Prostate gland (tissue), 2 donors: ENCODE measurements at regions not wholly inside any gene's neighbourhood (a gene's known extent, or its start where the extent isn't known, plus 50 kb on each side); places are given as distances from the start of the nearest gene placed in this dataset.
"Not testable (repeated sequence)": the region's sequence is repeated elsewhere in the genome, so short reads cannot be mapped to it uniquely, and the experiment has no call there.

Source experiments
- DNase-seq: peaks from one replicate; pipeline ENCODE4 v3.0.0-alpha.2; 2019; ENCODE audit warnings: low spot score
- H3K27ac ChIP-seq, 2 donors: fragments of 200-600 bp; sonication (generic); 2 replicates each; pipeline ENCODE4 v1.5.1; 2017 to 2019
- H3K27me3 ChIP-seq: fragments of 200-600 bp; sonication (generic); replicated peaks from 2 replicates; pipeline ENCODE4 v1.5.1; 2019; ENCODE audit not compliant: insufficient read depth
- H3K36me3 ChIP-seq, 2 donors: fragments of 200-600 bp; sonication (generic); 1 replicate in 1 of 2; 2 replicates in 1 of 2; pipeline versions ENCODE4 v1.5.1 to v1.8.1; 2017 to 2019
- H3K4me1 ChIP-seq: fragments of 200-600 bp; sonication (generic); replicated peaks from 2 replicates; pipeline ENCODE4 v1.5.1; 2019
- H3K4me3 ChIP-seq, 2 donors: fragments of 200-600 bp; sonication (generic); 2 replicates each; pipeline ENCODE4 v1.5.1; 2017 to 2019
- H3K9me3 ChIP-seq: fragments of 200-600 bp; sonication (generic); 2 replicates; pipeline ENCODE4 v1.5.1; 2017
- CTCF ChIP-seq, 4 experiments: fragments of 200-600 bp in 2 of 4; fragments of 450-650 bp in 2 of 4; sonication (generic) in 2 of 4; IDR thresholded peaks; 1 replicate in 3 of 4; 2 replicates in 1 of 4; pipeline ENCODE4 v1.5.1; 2016 to 2019; ENCODE audit warnings: antibody characterized with exemption in 4 of 4, mild to moderate bottlenecking in 2 of 4, moderate library complexity in 2 of 4
- POLR2A ChIP-seq: fragments of 450-650 bp; IDR thresholded peaks from one replicate; pipeline ENCODE4 v1.6.1; 2016; ENCODE audit warnings: antibody characterized with exemption, mild to moderate bottlenecking
- POLR2AphosphoS5 ChIP-seq: sonication (generic); formaldehyde crosslinking; IDR thresholded peaks from one replicate; pipeline ENCODE4 v1.6.1; 2017; ENCODE audit warnings: antibody characterized with exemption
- WGBS: methylation state at CpG from one replicate; pipeline ENCODE4 v1.1.5; 2018; 5-methylcytosine and 5-hydroxymethylcytosine counted together
- intact Hi-C: fragments of 100-400 bp; cut with DNase I; formaldehyde crosslinking; loops from one replicate; pipeline ENCODE4 v1.14.2; 2022

GRCh38 chrX:54640103-54640690 is 110.2 kb downstream of the GNL3L start:
- Histone ChIP-seq H3K27ac (peak overlapping the region; percentile 86 to 89), H3K4me3 (peak overlapping the region; percentile 36 to 42), H3K27me3 (no peaks in the 10 kb centered on the region), H3K4me1 (no peaks in the 10 kb centered on the region), H3K9me3 (no peaks in the 10 kb centered on the region), H3K36me3 (no peaks in the 10 kb centered on the region)
- TF ChIP-seq CTCF (IDR thresholded peaks at IDR 0.05), result no peak
- no peak for TF ChIP-seq POLR2AphosphoS5
- no peak for TF ChIP-seq POLR2A
- intact Hi-C loops, result no loop called here
- 55% methylated on average over 6 of the region's 6 CpGs for WGBS
- DNase-seq, result no peak

- Histone ChIP-seq H3K4me1 (no peaks in the 10 kb centered on the region), H3K27ac (no peak overlapping the region), H3K4me3 (no peak overlapping the region), H3K27me3 (no peaks in the 10 kb centered on the region), H3K36me3 (no peaks in the 10 kb centered on the region), H3K9me3 (no peaks in the 10 kb centered on the region)
- intact Hi-C loops, result no loop called here
- WGBS, result 76% methylated on average over 7 of the region's 8 CpGs
- no peak for TF ChIP-seq CTCF (IDR thresholded peaks at IDR 0.05)
- TF ChIP-seq POLR2AphosphoS5, result no peak
- no peak for TF ChIP-seq POLR2A
- DNase-seq, result no peak
These were observed 110.7 kb downstream of the GNL3L start for GRCh38 chrX:54640736-54641135.

- intact Hi-C loops, result no loop called here
- no peaks in the 10 kb centered on the region for H3K27me3 ChIP-seq
- DNase-seq, result no peak
- no peaks in the 10 kb centered on the region for H3K4me1 ChIP-seq
- H3K4me3 ChIP-seq, result no peak overlapping the region
- H3K36me3 ChIP-seq, result no peaks in the 10 kb centered on the region
- H3K27ac ChIP-seq, result no peak overlapping the region
- H3K9me3 ChIP-seq, result no peaks in the 10 kb centered on the region
- no peak for TF ChIP-seq POLR2AphosphoS5
- TF ChIP-seq POLR2A, result no peak
- TF ChIP-seq CTCF (IDR thresholded peaks at IDR 0.05), result no peak
These were observed 111.5 kb downstream of the GNL3L start for GRCh38 chrX:54641530-54641929.

GRCh38 chrX:54647607-54648006 is 117.6 kb downstream of the GNL3L start:
- H3K4me3 ChIP-seq, DNase-seq, H3K36me3 ChIP-seq, H3K27me3 ChIP-seq, H3K4me1 ChIP-seq, intact Hi-C loops, H3K9me3 ChIP-seq, H3K27ac ChIP-seq: not testable (repeated sequence)
- WGBS, result 69% methylated on average over 4 of the region's 4 CpGs

- WGBS, result 85% methylated on average over 2 of the region's 2 CpGs
- no peaks in the 10 kb centered on the region for H3K9me3 ChIP-seq
- no peak overlapping the region for H3K27ac ChIP-seq
- no peak overlapping the region for H3K4me3 ChIP-seq
- H3K27me3 ChIP-seq, result no peaks in the 10 kb centered on the region
- intact Hi-C loops, result no loop called here
- no peaks in the 10 kb centered on the region for H3K4me1 ChIP-seq
- no peak for DNase-seq
- TF ChIP-seq POLR2AphosphoS5, result no peak
- TF ChIP-seq POLR2A, result no peak
- TF ChIP-seq CTCF (IDR thresholded peaks at IDR 0.05), result no peak
- H3K36me3 ChIP-seq, result no peaks in the 10 kb centered on the region
These were observed 129.5 kb downstream of the GNL3L start for GRCh38 chrX:54659547-54659946.
